NCI-H2227 treated with DMSO at 0.1 percent for 48 hours (cell line): ENCODE measurements at regions not wholly inside any gene's neighbourhood (a gene's known extent, or its start where the extent isn't known, plus 50 kb on each side); places are given as distances from the start of the nearest gene placed in this dataset.

Experiments used
- DNase-seq: peaks from one replicate; lab custom pipeline; 2025; lab: John Stamatoyannopoulos, UW

- no peak for DNase-seq
Observed at GRCh38 chr2:52857722-52858121, 909.9 kb upstream of the CHAC2 start.

- DNase-seq: no peak
Observed at GRCh38 chr2:52852006-52852405, 915.6 kb upstream of the CHAC2 start.

GRCh38 chr2:52844701-52845423 is 922.7 kb upstream of the CHAC2 start:
- DNase-seq: no peak

- DNase-seq: no peak
Observed at GRCh38 chr2:52835909-52836308, 931.7 kb upstream of the CHAC2 start.

GRCh38 chr2:52831216-52831615 is 936.4 kb upstream of the CHAC2 start:
- no peak for DNase-seq

- DNase-seq: no peak
Observed at GRCh38 chr2:52828112-52828511, 939.5 kb upstream of the CHAC2 start.

GRCh38 chr2:52821631-52822030 is 946.0 kb upstream of the CHAC2 start:
- DNase-seq: no peak

- no peak for DNase-seq
Observed at GRCh38 chr2:52818958-52819357, 948.6 kb upstream of the CHAC2 start.

- no peak for DNase-seq
Observed at GRCh38 chr2:52810460-52810859, 957.1 kb upstream of the CHAC2 start.

GRCh38 chr2:52805901-52806410 is 961.6 kb upstream of the CHAC2 start:
- DNase-seq: no peak

- DNase-seq: no peak
Observed at GRCh38 chr2:52794581-52794980, 973.0 kb upstream of the CHAC2 start.

- DNase-seq: no peak
Observed at GRCh38 chr2:52779446-52779845, 988.2 kb upstream of the CHAC2 start.

GRCh38 chr2:52776571-52776970 is 991.0 kb upstream of the CHAC2 start:
- DNase-seq: no peak

GRCh38 chr2:52775674-52776073 is 991.9 kb upstream of the CHAC2 start:
- no peak for DNase-seq

- DNase-seq: no peak
Observed at GRCh38 chr2:52765735-52766134, 1001.9 kb upstream of the CHAC2 start.

GRCh38 chr2:52749764-52750163 is 1017.8 kb upstream of the CHAC2 start:
- DNase-seq: no peak

- no peak for DNase-seq
Observed at GRCh38 chr2:52745144-52745543, 1022.5 kb upstream of the CHAC2 start.

GRCh38 chr2:52732849-52733395 is 1034.7 kb upstream of the CHAC2 start:
- DNase-seq: no peak

- no peak for DNase-seq
Observed at GRCh38 chr2:52724585-52724984, 1043.0 kb upstream of the CHAC2 start.

- no peak for DNase-seq
Observed at GRCh38 chr2:52717836-52718235, 1049.8 kb upstream of the CHAC2 start.

- no peak for DNase-seq
Observed at GRCh38 chr2:52710810-52711618, 1056.6 kb upstream of the CHAC2 start.

- DNase-seq: no peak
Observed at GRCh38 chr2:52704251-52704650, 1063.4 kb upstream of the CHAC2 start.

GRCh38 chr2:52703004-52703403 is 1064.6 kb upstream of the CHAC2 start:
- no peak for DNase-seq
